ENCODE measurements at regions not wholly inside any gene's neighbourhood (a gene's known extent, or its start where the extent isn't known, plus 50 kb on each side); places are given as distances from the start of the nearest gene placed in this dataset.
"Not testable (repeated sequence)": the region's sequence is repeated elsewhere in the genome, so short reads cannot be mapped to it uniquely, and the experiment has no call there.

GRCh38 chr3:158026236-158026635 lies 80.0 kb downstream of the SHOX2 start:
- H3K27ac ChIP-seq, result no peak overlapping the region
- TF ChIP-seq, protein P1, sequence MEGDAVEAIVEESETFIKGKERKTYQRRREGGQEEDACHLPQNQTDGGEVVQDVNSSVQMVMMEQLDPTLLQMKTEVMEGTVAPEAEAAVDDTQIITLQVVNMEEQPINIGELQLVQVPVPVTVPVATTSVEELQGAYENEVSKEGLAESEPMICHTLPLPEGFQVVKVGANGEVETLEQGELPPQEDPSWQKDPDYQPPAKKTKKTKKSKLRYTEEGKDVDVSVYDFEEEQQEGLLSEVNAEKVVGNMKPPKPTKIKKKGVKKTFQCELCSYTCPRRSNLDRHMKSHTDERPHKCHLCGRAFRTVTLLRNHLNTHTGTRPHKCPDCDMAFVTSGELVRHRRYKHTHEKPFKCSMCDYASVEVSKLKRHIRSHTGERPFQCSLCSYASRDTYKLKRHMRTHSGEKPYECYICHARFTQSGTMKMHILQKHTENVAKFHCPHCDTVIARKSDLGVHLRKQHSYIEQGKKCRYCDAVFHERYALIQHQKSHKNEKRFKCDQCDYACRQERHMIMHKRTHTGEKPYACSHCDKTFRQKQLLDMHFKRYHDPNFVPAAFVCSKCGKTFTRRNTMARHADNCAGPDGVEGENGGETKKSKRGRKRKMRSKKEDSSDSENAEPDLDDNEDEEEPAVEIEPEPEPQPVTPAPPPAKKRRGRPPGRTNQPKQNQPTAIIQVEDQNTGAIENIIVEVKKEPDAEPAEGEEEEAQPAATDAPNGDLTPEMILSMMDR (conservative IDR thresholded peaks at IDR 0.05), result no peak
- TF ChIP-seq ZFX (IDR thresholded peaks at IDR 0.05), result no peak

- not testable (repeated sequence) for H3K27ac ChIP-seq
Observed at GRCh38 chr3:158019897-158020296, 86.3 kb downstream of the SHOX2 start.

DNA sequence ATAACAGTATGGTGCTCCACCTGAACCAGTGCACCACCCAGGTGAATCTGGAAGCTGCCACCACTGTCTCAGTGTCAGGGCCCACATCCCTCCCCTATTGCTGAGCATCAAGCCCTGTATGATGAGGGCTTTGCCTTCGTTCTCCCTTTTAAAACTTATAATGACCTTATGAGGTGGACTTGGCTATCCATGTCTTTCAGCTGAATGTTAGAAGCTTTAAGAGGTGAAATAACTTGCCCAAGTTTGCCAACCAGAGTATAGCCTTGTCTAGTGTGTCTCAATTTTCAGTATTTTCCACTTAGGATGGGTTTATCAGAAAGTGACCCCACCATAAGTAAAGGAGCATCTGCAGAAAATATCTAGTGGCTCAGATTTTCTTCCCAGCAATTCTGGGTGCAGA lies 87.8 kb downstream of the SHOX2 start:
- TF ChIP-seq, protein P1 (conservative IDR thresholded peaks at IDR 0.05), result no peak
- no peak for TF ChIP-seq ZFX (IDR thresholded peaks at IDR 0.05)
- H3K27ac ChIP-seq, result no peak overlapping the region

GRCh38 chr3:158012901-158013300 lies 93.3 kb downstream of the SHOX2 start:
- no peak for TF ChIP-seq ZFX (IDR thresholded peaks at IDR 0.05)
- TF ChIP-seq, protein P1 (conservative IDR thresholded peaks at IDR 0.05), result no peak
- H3K27ac ChIP-seq, result no peak overlapping the region

DNA sequence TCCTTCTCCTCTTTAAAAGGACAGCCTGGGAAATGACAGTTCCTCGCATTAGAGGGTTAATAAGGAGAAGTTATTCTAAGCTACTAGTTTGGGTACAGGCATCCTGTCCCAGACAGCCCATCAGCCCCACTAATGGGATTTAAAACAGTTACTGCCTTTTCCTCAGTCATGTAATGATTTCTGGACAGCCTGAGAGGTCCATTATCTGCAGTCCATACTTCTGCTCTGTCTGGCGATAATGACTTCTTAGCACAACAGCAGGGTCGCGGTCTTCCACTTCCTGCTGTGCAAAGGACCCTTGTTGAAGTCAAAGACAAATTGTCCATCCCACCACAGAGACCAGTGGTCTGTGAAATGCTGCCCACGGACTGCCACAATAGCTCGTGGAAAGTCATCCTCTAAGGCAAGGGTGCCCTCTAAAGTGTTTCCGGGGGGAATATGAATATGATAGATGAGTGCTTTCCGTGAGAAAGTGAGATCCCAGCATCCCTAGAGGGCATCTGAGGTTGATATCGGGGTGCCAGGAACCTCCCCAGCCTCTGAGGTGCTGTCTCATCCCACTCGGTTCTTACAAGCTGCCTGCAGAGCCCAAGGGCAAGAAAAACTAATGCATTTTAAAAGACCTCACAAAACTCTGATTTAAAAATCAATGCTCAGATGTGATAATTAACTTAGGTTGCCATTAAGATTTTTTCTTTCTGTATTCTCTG lies 100.7 kb downstream of the SHOX2 start:
- TF ChIP-seq ZFX (IDR thresholded peaks at IDR 0.05), result no peak
- TF ChIP-seq, protein P1 (conservative IDR thresholded peaks at IDR 0.05), result no peak
- no peak overlapping the region for H3K27ac ChIP-seq

DNA sequence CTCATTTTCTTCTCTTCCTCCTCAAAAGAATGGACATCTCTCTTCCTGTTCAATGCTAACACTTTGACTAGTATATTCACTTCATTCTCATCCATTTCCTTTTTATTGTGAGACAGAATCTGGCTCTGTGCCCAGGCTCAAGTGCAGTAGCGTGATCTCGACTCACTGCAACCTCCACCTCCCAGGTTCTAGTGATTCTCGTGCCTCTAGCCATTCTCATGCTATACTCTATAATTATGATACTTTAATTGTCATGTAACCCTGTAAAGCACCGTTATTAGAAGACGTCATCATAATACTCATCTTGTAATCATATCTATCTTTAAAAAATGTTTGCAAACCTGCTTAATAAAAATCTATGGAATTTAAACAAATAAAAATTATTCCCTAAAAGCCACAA lies 107.0 kb downstream of the SHOX2 start:
- no peak overlapping the region for H3K27ac ChIP-seq
- no peak for TF ChIP-seq ZFX (IDR thresholded peaks at IDR 0.05)
- TF ChIP-seq, protein P1 (conservative IDR thresholded peaks at IDR 0.05), result no peak

GRCh38 chr3:157982359-157982758 lies 123.9 kb downstream of the SHOX2 start:
- TF ChIP-seq, protein P1 (conservative IDR thresholded peaks at IDR 0.05), result no peak
- no peak for TF ChIP-seq ZFX (IDR thresholded peaks at IDR 0.05)
- no peak overlapping the region for H3K27ac ChIP-seq

GRCh38 chr3:157981819-157982218 lies 124.4 kb downstream of the SHOX2 start:
- no peak for TF ChIP-seq ZFX (IDR thresholded peaks at IDR 0.05)
- TF ChIP-seq, protein P1 (conservative IDR thresholded peaks at IDR 0.05), result no peak
- no peak overlapping the region for H3K27ac ChIP-seq
